ENCODE measurements at regions not wholly inside any gene's neighbourhood (a gene's known extent, or its start where the extent isn't known, plus 50 kb on each side); places are given as distances from the start of the nearest gene placed in this dataset.

DNA sequence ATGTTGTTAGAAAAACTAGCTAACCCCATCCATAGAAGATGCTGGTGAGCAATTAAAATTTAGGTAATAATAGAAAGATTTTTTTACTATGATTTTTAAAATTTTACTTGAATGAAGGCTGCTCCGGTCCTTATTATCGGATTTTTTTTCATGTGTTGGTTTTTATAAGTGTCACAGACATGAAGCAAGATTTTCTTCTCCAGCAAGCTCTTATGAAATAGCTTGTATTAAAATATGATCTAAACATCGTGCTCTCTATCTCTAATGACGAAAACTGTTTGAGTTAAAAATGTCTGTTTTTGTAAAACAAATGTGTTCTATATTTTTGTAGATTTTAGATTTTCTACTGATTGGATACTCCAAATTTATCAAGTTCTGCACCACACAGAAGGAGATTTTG is 339.6 kb downstream of the ZNF536 start:
- H3K27me3 ChIP-seq: no peaks in the 10 kb centered on the region
- WGBS, 2 donors: 86 to 90% methylated on average over 4 of the region's 4 CpGs
- ATAC-seq (ENCODE audit: low FRiP score in 2 of 2): no peak
- H3K9me3 ChIP-seq: no peaks in the 10 kb centered on the region
- no peak overlapping the region for H3K4me3 ChIP-seq
- TF ChIP-seq POLR2A (IDR thresholded peaks at IDR 0.05) (no peak), CTCF (IDR thresholded peaks at IDR 0.05) (no peak), EP300 (IDR thresholded peaks at IDR 0.05) (no peak)
- no peak overlapping the region for H3K27ac ChIP-seq
- no peaks in the 10 kb centered on the region for H3K4me1 ChIP-seq
- no peaks in the 10 kb centered on the region for H3K36me3 ChIP-seq
- DNase-seq: no peak

- no peak for ATAC-seq (ENCODE audit: low FRiP score in 2 of 2)
- Histone ChIP-seq H3K36me3 (no peaks in the 10 kb centered on the region), H3K4me3 (no peak overlapping the region), H3K4me1 (no peaks in the 10 kb centered on the region), H3K27ac (no peak overlapping the region), H3K9me3 (no peaks in the 10 kb centered on the region), H3K27me3 (no peaks in the 10 kb centered on the region)
- no peak for DNase-seq
- TF ChIP-seq POLR2A (IDR thresholded peaks at IDR 0.05): no peak
- TF ChIP-seq POLR2AphosphoS5 (IDR thresholded peaks at IDR 0.05): no peak
- no peak for TF ChIP-seq EP300 (IDR thresholded peaks at IDR 0.05)
- TF ChIP-seq CTCF (IDR thresholded peaks at IDR 0.05): no peak
- 46 to 57% methylated on average over 17 of the region's 17 CpGs for WGBS, 2 donors
Observed at GRCh38 chr19:30711296-30711695, 339.1 kb downstream of the ZNF536 start.

GRCh38 chr19:30710721-30711120 is 338.5 kb downstream of the ZNF536 start:
- DNase-seq: no peak

GRCh38 chr19:30708416-30709178 is 336.4 kb downstream of the ZNF536 start:
- WGBS, 2 donors: 72 to 84% methylated on average over 10 to 11 of the region's 11 CpGs
- H3K4me3 ChIP-seq: no peak overlapping the region
- no peaks in the 10 kb centered on the region for H3K9me3 ChIP-seq
- DNase-seq (no peak), ATAC-seq (ENCODE audit: low FRiP score in 2 of 2) (no peak)
- TF ChIP-seq POLR2AphosphoS5 (IDR thresholded peaks at IDR 0.05) (no peak), EP300 (IDR thresholded peaks at IDR 0.05) (no peak), CTCF (IDR thresholded peaks at IDR 0.05) (no peak), POLR2A (IDR thresholded peaks at IDR 0.05) (no peak)
- H3K36me3 ChIP-seq: no peaks in the 10 kb centered on the region
- H3K27me3 ChIP-seq: no peaks in the 10 kb centered on the region
- H3K4me1 ChIP-seq: no peaks in the 10 kb centered on the region
- H3K27ac ChIP-seq: no peak overlapping the region

More at GRCh38 chr19:30710721-30711120, 338.5 kb downstream of the ZNF536 start:
- H3K4me3 ChIP-seq: no peak overlapping the region
- no peaks in the 10 kb centered on the region for H3K27me3 ChIP-seq
- WGBS, 2 donors: 78 to 84% methylated on average over 12 of the region's 12 CpGs
- no peaks in the 10 kb centered on the region for H3K4me1 ChIP-seq
- TF ChIP-seq POLR2AphosphoS5 (IDR thresholded peaks at IDR 0.05) (no peak), EP300 (IDR thresholded peaks at IDR 0.05) (no peak), CTCF (IDR thresholded peaks at IDR 0.05) (no peak), POLR2A (IDR thresholded peaks at IDR 0.05) (no peak)
- H3K36me3 ChIP-seq: no peaks in the 10 kb centered on the region
- no peak overlapping the region for H3K27ac ChIP-seq
- ATAC-seq (ENCODE audit: low FRiP score in 2 of 2): no peak
- no peaks in the 10 kb centered on the region for H3K9me3 ChIP-seq

DNA sequence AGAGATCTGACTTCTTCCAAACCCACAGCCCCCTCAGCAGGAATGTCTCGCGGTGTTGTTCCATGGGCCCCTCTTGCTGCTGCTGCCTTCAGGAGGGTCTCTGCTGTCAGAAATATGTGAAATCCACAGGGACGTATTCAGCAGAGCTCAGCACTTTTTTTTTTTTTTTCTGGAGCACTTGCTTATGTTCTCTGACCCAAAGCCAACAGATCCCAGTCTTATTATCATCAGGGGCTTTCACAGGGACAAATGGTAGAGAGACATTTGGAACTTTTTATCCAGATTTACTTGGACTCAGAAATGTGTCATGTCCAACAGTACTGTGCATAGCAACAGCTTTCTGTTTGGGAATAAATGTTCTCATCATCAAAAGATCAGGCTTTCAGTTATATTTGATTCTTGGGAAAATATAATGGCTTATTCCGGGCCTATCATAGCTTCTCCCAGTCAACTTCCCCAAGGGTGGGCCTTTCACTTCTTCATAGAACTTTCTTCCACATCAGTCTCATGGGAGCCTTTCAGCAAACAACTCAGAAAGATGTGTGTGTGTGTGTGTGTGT is 332.7 kb downstream of the ZNF536 start:
- Histone ChIP-seq H3K27ac (no peak overlapping the region), H3K9me3 (no peaks in the 10 kb centered on the region), H3K27me3 (no peaks in the 10 kb centered on the region), H3K4me3 (no peak overlapping the region), H3K4me1 (no peaks in the 10 kb centered on the region), H3K36me3 (no peaks in the 10 kb centered on the region)
- ATAC-seq (ENCODE audit: low FRiP score in 2 of 2) (no peak), DNase-seq (no peak)
- TF ChIP-seq POLR2AphosphoS5 (IDR thresholded peaks at IDR 0.05) (no peak), EP300 (IDR thresholded peaks at IDR 0.05) (no peak)
- 78 to 88% methylated on average over 4 of the region's 4 CpGs for WGBS, 2 donors
